D721Med (cell line): ENCODE measurements at regions not wholly inside any gene's neighbourhood (a gene's known extent, or its start where the extent isn't known, plus 50 kb on each side); places are given as distances from the start of the nearest gene placed in this dataset.

Experiments used
- DNase-seq: peaks from one replicate; pipeline ENCODE4 v3.0.0; 2011; ENCODE audit warnings: low spot score; ENCODE audit not compliant: insufficient read length
- FAIRE-seq: peaks from 2 replicates; lab custom pipeline; 2011; peaks lifted over from hg19 to GRCh38; lab: Jason Lieb, UNC
- CTCF ChIP-seq: IDR thresholded peaks from 2 replicates; pipeline ENCODE4 v1.5.1; 2012; ENCODE audit warnings: mild to moderate bottlenecking, control low read depth; ENCODE audit not compliant: insufficient read depth; ENCODE audit errors: missing control alignments

GRCh38 chr3:170724599-170725280, 138.9 kb upstream of the SLC7A14 start:
- DNase-seq (no peak), FAIRE-seq (no peak)
- no peak for TF ChIP-seq CTCF

DNA sequence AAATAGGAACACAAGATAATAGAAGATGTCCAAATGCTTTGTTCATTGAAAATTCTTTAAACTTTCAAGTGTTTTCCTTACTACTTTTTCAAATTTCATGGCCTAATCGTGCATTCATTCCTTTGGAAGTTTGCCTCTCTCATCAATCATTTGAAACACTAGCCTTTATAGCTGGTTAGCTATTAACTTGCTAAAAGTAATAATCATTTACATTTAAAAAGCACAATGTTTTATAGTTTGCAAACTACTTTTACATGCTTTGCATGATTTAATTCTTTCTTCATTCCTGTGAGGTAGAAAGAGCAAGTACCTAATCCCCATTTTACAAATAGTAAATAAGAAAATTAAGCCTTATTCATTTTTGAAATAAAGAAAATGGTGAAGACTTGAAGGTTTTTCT, 137.4 kb upstream of the SLC7A14 start:
- no peak for FAIRE-seq
- no peak for DNase-seq
- TF ChIP-seq CTCF: no peak

- DNase-seq (no peak), FAIRE-seq (no peak)
- no peak for TF ChIP-seq CTCF
Measured at GRCh38 chr3:170721563-170721962, 135.7 kb upstream of the SLC7A14 start.

- FAIRE-seq (no peak), DNase-seq (no peak)
- TF ChIP-seq CTCF: no peak
Measured at GRCh38 chr3:170719300-170719699, 133.4 kb upstream of the SLC7A14 start.

GRCh38 chr3:170718848-170719247, 133.0 kb upstream of the SLC7A14 start:
- FAIRE-seq (no peak), DNase-seq (no peak)
- no peak for TF ChIP-seq CTCF

GRCh38 chr3:170717410-170718402, 131.8 kb upstream of the SLC7A14 start:
- DNase-seq (no peak), FAIRE-seq (no peak)
- TF ChIP-seq CTCF: no peak
